Activated gamma-delta T cell treated with Interleukin-2 at 50 U/mL for 16 hours (primary cell): ENCODE measurements at regions not wholly inside any gene's neighbourhood (a gene's known extent, or its start where the extent isn't known, plus 50 kb on each side); places are given as distances from the start of the nearest gene placed in this dataset.
"Not testable (repeated sequence)": the region's sequence is repeated elsewhere in the genome, so short reads cannot be mapped to it uniquely, and the experiment has no call there.

Experiments
- DNase-seq: peaks from one replicate; pipeline ENCODE4 v3.0.0-alpha.2; 2020

DNA sequence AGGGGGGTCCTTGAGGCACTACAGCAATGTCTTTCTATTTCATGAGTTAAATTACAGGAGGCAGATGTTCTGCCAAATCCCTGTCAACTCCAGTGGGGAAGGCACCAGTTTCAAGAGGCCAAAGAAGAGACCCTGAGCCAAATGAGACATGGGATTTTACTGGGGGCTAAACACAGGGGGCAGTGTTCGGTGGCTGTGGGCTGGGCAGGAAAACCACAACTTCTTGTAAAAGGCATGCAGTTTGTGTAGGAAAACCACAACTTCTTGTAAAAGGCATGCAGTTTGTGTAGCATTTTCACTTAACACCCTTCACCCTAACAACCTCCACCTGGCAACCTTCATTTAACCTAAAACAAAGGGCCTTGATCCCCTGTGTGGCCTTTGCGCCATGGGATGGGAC lies 61.0 kb downstream of the POLR2M start:
- no peak for DNase-seq

DNA sequence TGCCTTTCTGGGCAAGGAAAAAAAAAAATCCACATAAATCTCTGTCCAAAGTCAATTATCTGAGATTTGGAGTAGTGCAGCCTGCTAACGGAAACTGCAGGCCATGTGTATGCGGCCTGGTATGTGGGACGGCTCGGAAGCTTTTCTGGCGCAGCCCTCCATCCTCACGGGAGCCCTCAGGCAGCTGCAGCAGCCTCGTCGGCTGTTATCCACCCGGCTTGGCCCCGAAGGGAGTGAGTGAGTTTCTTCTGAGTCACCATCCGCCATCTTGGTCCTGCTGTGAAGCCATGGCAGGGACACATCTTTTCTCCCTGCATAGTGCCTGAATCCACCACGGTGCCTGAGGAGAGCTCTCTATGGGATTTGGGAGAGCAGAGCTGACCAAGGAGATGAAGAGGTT lies 62.8 kb downstream of the POLR2M start:
- no peak for DNase-seq

DNA sequence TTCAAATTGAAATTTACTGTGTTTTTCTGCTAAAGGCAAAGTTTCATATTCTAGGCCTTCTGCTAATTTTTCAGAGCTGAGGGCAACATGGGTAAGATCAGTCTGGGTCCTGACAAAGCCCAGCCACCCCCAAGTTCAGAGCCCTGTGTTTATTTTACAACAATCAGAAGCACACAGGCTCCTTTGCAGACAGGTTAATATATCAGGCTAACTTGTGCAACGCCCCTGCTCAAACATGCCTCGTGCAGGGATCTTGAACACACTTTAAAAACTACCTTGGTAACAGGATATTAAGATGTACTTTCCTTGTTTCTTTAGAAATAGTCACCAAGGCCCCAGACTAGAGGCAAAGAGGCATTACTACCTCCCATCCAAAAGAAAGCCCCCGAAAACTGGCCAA lies 64.0 kb downstream of the POLR2M start:
- DNase-seq: no peak

DNA sequence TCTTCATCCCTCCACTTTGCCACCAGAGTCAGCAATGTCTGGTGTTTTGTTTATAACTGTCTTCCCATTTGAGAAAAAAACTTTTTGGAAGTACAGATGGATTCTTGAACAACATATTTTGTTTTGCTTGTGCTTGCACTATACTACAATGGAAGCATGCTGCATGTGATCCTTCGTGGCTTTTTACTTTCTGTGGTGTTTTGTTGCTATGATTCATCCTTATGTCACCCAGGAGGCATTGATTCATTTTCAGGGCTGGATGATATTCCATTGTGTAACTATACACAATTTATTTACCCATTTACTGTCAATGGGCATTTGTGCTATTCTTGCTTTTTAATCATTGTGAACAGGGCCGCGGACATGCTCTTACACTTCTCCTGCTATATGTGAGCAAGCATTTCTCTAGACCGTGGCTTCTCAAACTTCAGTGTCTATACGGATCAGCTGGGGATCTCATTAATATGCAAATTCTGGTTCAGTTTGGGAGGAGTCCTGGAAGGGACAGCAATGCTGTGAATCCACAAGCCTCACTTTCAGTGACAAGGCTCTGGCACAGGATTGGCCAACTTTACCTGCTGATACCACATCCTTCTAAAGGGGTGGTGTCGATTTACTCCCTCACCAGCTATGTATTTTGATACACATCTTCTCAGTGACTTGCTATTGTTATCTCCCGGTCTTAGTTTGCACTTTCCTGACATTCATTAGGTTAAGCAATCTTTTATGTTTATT lies 65.9 kb downstream of the POLR2M start:
- no peak for DNase-seq

DNA sequence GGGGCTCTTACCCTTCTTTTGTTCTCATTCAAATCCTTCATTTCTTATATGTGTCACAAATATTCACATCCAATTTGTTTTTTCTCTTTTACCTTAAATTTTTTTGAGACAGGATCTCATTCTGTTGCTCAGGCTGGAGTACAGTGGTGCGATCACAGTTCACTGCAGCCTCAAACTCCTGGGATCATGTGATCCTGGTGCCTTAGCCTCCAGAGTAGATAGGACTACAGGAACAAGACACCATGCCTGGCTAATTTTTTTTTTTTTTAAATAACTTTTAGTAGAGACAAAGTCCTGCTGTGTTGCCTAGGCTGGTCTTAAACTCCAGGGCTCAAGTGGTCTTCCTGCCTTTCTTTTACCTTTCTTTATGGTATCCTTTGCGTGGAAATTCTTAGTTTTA lies 66.5 kb downstream of the POLR2M start:
- no peak for DNase-seq

DNA sequence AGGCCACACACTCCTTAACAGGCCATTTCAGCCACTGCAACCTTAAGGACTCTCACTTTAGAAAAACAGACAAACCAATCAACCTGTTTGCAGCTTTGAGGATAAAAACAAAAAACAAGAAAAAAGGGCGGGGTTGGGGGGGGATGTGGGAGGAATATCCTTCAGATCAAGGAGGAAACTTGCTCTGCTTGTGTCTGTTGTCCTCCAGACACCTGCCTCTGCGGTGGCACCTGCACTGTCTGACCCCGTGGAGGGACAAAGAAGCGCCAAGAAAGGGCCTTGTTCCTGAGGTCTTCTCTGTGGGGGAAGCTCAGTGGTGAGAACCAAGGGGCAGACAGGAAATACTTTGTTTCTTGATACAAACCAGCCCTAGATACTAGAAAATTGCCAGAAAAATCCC lies 70.5 kb downstream of the POLR2M start:
- no peak for DNase-seq

DNA sequence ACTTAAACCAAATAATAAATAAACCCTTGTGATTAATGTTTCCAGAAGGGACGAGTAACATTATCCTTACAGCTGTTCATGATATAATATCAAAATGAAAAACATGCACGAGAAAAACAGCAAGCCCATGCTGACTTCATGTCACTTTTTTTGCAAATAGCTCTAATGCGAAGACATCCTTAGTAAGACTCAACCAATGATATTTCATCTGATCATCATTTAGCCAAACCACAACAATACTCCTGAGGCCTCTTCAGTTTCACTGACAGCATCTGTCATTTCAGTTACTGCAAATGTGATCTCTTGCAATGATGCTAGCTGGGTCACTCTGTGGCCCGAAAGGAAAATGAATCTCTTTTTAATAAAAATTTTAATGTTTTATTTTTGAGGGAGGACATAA lies 74.0 kb downstream of the POLR2M start:
- no peak for DNase-seq

DNA sequence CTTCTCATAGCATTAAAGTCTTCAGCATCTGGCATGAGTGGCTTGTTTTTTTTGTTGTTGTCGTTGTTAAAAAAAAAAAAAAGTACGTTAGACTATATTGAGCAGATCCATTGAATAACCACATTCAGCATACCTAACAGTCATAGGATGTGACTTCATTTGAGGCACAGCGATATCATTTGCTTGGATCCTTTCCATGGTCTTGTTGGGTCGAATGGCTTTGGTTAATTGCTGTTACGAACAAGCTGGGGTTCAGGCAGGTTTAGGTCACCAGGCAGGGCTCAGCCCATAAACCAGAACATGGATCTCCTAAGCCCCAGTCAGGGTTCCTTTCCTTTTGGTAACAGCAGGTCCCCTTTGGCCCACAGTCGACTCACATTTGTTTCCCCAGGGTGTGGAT lies 76.2 kb downstream of the POLR2M start:
- DNase-seq: no peak

DNA sequence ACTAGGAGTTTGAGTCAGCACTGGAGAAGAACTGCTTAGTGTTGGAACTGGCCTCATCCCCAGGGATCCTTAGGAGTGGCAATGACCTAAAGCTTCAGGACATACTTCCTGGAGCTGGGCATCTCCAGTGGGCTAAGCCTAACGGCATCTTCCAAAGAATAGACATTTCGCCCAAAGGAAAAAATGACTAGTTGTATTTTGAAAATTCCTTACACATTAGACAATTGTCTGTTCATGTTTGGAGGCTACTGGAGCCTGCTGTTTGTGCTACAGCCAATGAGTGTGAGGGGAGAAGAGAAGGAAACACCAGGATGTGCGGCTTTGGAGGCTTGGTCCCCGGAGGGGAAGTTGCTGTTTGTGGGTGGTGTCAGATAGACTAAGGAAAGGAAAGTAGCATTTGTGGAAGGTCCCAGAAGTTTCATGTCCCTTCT lies 77.6 kb downstream of the POLR2M start:
- no peak for DNase-seq

DNA sequence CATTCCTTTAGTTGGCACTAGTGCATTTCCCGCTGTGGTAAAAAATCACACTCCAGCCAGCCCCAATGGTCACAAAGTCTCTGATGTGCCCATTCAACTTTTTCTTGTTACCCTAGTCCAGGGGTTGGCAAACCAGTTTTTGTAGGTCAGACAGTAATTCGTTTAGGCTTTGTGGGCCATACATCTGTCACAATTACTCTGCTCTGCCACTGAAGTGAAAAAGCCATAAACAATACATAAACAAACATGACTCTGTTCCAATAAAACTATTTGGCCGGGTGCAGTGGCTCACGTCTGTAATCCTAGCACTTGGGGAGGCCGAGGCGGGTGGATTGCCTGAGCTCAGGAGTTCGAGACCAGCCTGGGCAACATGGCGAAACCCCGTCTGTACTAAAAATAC lies 78.5 kb downstream of the POLR2M start:
- DNase-seq: no peak

DNA sequence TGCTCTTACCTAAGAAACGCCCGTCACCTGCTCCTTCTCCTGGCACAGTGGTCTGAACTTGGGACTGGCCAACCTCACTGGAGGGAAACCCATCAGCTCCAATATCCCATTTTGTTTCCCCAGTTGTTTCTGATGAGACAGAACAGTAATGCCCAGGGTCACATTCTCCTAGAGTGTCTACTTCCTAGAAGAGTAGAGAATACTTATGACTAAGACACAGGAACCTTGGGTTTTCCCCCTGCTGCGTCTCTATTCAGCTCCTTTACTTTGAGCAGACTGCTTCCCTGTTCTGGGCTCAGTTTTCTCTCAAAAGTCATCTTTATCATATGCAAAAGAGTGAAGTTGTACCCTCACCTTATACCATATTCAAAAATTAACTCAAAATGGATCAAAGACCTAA lies 79.4 kb downstream of the POLR2M start:
- no peak for DNase-seq

DNA sequence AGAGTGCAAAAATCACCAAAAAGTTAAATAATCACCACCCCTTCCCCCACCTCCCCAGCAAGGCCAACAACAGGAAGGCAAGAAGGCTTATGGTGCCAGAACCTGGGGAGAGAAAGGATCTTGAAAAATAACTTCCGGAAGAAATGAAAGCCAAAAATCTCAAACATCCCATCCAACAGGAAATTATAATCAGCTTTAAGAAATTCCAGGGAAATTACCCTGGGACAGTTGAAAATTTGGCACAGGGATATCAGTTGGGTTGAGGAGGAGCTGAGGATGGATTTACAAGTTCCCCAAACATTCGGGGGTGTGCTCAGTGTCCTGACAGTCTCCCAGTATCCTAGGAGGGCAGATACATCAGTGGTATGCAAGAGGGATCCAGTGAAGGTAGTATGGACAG lies 82.7 kb downstream of the POLR2M start:
- DNase-seq: no peak

DNA sequence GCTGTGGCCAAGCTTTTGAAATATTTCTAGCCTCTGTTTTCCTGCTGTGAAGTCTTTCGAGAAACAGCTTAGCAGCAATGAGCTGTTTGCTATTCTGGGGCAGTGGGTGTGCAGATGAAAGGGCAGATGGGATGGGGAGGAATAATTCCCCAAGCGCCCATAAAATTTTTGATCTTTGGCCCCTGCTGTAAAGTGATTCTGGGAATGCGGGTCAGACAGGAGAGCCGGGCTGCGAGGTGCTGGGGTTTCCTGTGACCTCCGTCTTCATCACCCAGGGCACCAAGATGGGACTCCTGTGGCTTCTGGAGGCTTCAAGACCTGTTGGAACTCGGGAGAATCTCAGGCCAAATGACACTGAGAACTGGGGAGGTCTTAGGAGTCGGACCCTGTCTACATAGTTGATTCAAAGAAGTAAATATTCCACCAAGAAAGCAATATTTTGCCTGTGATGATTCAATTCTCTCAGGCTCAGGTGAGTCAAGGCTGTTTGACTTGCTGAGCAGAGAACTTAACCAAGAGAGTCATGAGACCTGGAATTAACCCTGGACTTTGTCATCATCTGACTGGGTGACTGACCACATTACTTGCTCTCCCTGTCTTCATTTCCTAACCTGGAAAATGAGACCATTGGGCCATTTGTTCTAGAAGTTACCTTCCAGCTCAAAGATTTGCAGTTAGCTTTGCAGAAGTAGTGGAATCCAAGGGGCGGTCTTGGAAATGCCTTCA lies 86.4 kb downstream of the POLR2M start:
- DNase-seq: no peak

DNA sequence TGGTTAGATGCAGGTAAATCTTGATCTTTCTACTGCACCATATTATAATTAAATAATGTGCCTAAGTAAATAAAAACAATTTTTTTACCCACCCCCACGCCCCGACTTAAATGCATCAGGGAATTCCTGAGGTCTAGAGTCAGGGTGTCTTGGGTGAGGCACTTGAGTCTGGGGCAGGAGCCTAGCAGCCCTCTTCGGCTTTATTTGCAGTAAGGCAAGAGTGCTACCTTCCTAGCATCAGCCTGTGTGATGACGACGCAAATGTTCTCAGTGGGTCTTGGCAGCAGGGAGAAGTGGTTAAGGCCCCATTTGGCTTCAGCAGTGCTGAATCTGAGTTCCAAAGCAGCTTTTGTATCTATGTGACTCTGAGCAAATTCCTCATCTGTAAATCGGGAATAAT lies 88.7 kb downstream of the POLR2M start:
- DNase-seq: no peak

DNA sequence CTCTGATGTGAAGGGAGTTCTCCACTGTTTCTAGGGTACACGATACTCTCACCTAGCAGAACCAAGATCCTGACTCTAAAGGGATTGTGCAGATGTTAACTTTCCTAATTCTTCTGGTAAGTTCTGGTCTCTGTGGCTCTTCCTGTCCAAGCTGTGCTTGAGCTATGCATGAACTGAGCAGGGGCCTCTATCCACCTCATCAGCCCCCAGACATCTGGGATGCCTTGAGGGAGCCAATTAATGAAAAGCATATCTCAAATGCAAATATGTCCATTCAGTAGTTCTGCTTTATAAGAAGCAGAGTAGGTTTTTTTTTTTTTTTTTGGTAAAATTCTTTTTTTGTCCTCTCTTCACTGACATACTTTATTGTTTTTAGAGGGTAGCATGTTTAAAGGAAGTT lies 89.6 kb downstream of the POLR2M start:
- DNase-seq: no peak

DNA sequence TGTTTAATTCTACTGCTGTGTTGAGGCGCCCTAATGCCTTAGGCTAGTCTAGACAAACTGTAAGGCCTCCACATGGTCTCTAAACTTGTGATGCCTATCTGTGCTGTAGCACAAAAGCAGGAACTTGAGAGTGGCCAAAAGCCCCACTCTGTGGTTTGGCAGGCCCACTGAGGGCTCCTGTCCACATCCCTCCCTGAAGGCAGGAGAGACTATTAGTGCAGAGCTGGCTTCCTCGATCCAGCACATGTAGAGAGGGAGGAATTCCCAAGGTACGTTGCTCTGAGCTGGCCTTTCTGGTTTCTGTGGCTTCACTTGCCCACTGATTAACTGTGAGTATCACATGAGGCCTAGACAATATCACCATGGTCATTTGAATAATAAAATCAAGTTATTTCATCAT lies 90.6 kb downstream of the POLR2M start:
- DNase-seq: no peak

DNA sequence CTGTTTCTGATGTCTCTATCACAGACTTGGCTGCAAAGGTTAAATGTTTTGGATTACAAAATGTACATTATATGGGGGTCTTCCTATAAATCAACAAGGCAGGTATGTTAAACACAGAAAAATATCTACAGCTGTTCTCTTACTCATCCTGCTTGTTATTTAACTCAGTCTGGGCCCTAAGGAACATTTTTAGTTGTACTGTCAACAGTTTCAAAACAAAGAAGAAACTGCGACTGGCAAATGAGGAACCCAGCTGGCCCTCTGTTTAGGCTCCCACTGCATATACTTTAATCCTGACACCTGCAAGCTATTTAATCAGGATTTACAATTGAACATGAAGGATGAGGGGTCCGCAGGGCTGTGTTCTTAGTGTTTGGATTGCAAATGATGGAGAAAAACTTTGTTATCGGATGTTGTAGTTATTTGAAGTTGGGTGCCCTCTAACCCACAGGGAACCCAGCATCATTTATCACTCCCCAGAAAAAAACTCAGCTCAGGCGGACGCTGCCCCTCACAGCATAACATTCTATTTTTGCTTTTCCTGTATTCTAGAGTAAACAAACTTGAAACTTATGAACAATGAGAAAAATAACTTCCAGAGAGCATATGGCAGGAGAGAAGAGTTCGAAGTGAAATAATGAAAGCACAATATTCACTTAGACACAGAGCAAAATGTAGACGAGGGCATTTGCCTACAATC lies 91.2 kb downstream of the POLR2M start:
- DNase-seq: no peak

DNA sequence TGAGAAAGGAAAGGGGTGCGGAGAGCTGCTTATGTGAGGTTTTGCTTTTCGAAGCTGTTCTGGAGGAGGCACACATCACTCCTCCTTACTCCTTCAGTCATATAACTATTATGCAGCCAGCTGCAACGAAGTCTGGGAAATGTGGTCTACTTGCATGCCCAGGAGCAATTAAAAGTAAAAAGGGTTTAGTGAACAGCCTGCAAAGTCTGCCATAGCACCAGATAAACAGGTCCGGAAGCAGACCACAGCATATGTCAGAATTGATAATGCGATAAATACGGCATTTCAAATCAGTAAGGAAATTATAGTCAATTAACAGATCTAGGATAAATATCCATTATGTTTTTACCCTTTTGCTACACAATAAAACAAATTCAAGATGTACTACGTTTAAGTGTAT lies 99.5 kb downstream of the POLR2M start:
- DNase-seq: no peak

DNA sequence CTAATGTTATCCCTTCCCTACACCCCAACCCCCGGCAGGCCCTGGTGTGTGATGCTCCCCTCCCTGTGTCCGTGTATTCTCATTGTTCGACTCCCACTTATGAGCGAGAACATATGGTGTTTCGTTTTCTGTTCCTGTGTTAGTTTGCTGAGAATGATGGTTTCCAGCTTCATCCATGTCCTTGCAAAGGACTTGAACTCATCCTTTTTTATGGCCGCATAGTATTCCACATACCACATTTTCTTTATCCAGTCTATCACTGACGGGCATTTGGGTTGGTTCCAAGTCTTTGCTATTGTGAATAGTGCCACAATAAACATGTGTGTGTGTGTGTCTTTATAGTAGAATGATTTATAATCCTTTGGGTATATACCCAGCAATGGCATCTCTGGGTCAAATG lies 102.8 kb downstream of the POLR2M start:
- not testable (repeated sequence) for DNase-seq

DNA sequence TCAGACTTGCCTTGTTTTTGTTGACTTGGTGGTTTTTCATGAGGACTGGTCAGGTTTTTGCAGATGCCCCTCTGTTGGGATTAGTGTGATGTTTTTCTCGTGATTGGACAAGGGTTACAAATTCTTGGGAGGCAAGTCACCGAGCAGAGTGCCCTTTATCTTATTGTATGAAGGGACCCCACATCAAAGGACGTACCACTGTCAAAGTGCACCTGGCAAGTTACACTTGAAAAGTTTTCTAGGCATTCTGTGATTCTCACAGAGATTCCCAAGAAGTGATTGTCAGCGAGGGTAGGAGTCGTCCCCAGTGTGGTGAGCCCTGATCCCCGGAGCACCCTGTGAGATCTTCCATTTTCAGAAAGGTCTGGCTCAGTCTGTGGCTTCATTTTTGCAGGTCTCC lies 110.1 kb downstream of the POLR2M start:
- no peak for DNase-seq

DNA sequence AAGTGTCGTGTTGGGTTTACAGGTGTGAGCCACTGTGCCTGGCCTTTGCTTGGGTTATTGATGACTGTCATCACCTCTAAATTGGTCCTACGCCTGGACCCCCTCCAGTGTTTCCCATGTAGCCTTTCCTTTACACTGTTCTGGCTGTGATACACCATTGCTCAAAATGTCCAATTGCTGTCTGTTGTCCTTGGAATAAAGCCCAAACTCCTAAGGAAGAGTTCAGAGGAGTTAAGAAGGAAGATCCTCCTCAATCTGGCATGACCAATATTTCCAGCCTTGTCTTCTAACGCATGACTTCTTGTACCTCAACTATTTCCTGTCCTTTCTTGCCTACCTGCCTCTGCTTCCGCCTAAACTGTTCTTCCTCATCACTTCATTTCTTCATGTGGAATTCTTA lies 113.1 kb downstream of the POLR2M start:
- no peak for DNase-seq

DNA sequence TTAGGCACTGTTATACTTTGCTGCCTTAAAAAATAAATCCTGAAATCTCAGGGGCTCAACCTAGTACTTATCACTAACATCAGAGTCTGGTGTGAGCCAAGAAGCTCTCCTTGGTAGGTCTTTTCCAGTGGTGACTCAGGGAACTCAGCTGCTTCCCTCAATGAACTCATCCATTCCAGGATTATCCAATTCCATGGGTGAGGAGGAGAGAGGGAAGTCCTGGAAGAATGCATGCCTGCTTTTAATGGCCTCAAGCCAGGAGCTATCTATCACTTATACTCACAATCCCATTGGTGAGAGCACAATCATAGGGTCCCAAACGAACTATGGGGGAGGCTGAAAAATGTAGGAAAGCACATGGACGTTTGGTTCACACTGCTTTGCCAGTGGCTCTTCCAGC lies 113.6 kb downstream of the POLR2M start:
- no peak for DNase-seq

DNA sequence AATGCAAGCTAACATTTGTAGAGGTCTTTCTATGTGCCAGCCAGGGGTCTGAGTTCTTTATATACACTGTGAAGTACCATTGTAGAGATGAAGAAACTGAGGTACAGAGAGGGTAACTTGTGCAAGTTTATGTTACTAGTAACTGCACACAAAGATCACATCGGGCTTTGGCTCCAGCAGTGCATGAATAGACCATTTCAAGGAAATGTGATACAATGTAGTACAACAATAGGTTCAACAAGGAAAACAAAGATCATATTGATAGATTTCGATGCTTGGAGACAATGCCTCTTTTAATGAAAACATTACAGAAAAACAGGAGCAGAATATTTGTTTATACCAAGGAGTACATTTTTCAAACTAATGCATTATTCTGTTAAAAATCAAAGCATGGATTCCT lies 115.3 kb downstream of the POLR2M start:
- no peak for DNase-seq

DNA sequence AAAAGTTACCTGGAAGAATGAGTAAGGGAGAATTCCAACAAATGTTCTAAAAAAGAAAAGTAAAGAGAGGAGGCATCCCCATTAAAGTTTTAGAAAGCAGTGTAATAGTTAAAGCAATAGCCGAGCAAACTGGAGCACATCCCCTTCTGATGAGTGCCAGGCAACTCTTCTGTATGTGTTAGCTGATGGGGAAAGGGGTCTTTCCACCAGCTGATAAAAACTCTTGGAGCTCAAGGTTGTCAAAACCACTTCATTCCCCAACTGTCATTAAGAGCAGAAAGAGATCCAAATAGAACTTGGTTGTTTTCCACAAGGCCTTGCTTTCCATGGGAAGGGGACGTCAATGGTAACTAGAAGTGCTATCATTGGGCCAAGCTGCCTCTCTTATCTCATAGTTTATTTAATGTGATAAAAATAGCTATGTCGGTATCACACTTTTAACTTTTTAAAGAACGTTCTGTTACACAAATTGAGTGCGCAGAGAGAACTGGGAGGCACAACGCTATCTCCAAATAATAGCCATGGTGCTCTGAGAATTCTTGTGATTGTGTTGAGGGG lies 116.9 kb downstream of the POLR2M start:
- no peak for DNase-seq
